ENCODE measurements at regions not wholly inside any gene's neighbourhood (a gene's known extent, or its start where the extent isn't known, plus 50 kb on each side); places are given as distances from the start of the nearest gene placed in this dataset.

GRCh38 chr7:415646-416525 is 103.8 kb downstream of the PDGFA start:
- H3K79me2 ChIP-seq (ENCODE audit: insufficient read depth, low read length) = no peaks in the 10 kb centered on the region
- Mint-ChIP-seq H3K27me3 (ENCODE audit: low read depth) (peaks cover 8% of the 10 kb centered on the region), H3K4me3 (no peak overlapping the region), H3K9me3 (peaks cover 10 to 12% of the 10 kb centered on the region in 2 experiments), H3K36me3 (ENCODE audit: insufficient read depth in 1 of 3, low read depth in 3 of 3) (peaks cover 3 to 12% (median 5%) of the 10 kb centered on the region in 3 experiments; a peak in 5 of 7 replicates), H3K27ac (no peak overlapping the region; a peak in 1 of 7 replicates), H3K4me1 (peaks cover 0 to 9% of the 10 kb centered on the region in 2 experiments; a peak in 1 of 4 replicates)
- no peaks in the 10 kb centered on the region; the same call in 1 of the 2 replicates for H3K4me1 ChIP-seq (ENCODE audit: insufficient read depth, low read length)
- no peak overlapping the region for H3K56ac ChIP-seq (ENCODE audit: insufficient read length, low read depth, low read length)
- peak; percentile 24 for DNase-seq
- H3K18ac ChIP-seq (ENCODE audit: insufficient read length, low read depth, low read length) = no peak overlapping the region
- no peak overlapping the region for H3K9ac ChIP-seq (ENCODE audit: extremely low read depth, insufficient read length, low read length)
- H3K4me2 ChIP-seq (ENCODE audit: insufficient read depth, insufficient read length, low read length) = no peak overlapping the region
- no peak overlapping the region; the same call in 1 of the 2 replicates for H3K14ac ChIP-seq (ENCODE audit: insufficient read depth, low read length)
- H4K5ac ChIP-seq (ENCODE audit: insufficient read length, low read depth, low read length) = no peak overlapping the region
- no peaks in the 10 kb centered on the region for H3K27me3 ChIP-seq (ENCODE audit: insufficient read depth, low read length)
- no peak overlapping the region for H2BK12ac ChIP-seq (ENCODE audit: insufficient read length, low read depth, low read length)
- no peaks in the 10 kb centered on the region for H3K23me2 ChIP-seq (ENCODE audit: insufficient read length, low read depth, low read length, poor library complexity, severe bottlenecking)
- no peak overlapping the region for H3K4ac ChIP-seq (ENCODE audit: low read depth, low read length)
- H2BK5ac ChIP-seq (ENCODE audit: insufficient read length, low read length) = no peak overlapping the region
- H3K9me3 ChIP-seq (ENCODE audit: control insufficient read depth, low read depth, low read length) = no peaks in the 10 kb centered on the region
- no peak overlapping the region for H4K91ac ChIP-seq (ENCODE audit: insufficient read length, low read depth, low read length)
- H2BK20ac ChIP-seq (ENCODE audit: low read depth, low read length, poor library complexity, severe bottlenecking) = no peak overlapping the region
- TF ChIP-seq CTCF (conservative IDR thresholded peaks at IDR 0.05) = no peak
- no CpG with 5 or more reads among the region's 35 CpGs for WGBS (ENCODE audit: extremely low coverage, insufficient read length, low lambda C conversion rate)
- H2AFZ ChIP-seq (ENCODE audit: low read length) = no peak overlapping the region
- H3K27ac ChIP-seq (ENCODE audit: insufficient read length, low read depth, low read length) = no peak overlapping the region
- no peaks in the 10 kb centered on the region for H4K20me1 ChIP-seq (ENCODE audit: control insufficient read depth, insufficient read depth, insufficient read length)
- H2BK15ac ChIP-seq (ENCODE audit: low read depth, low read length) = no peak overlapping the region
- no peak overlapping the region for H2BK120ac ChIP-seq (ENCODE audit: low read depth, low read length, poor library complexity, severe bottlenecking)
- no peaks in the 10 kb centered on the region for H3K79me1 ChIP-seq (ENCODE audit: insufficient read depth, low read depth, low read length, poor library complexity, severe bottlenecking)
- no peak overlapping the region for H3K23ac ChIP-seq (ENCODE audit: insufficient read length, low read depth, low read length)
- H4K8ac ChIP-seq (replicated peaks; ENCODE audit: insufficient read length, low read depth, low read length) = no peak overlapping the region
- no peak overlapping the region for H2AK5ac ChIP-seq (ENCODE audit: insufficient read length, low read length)
- H3T11ph ChIP-seq (ENCODE audit: low read length) = no peak overlapping the region
